GM12878 (cell line): ENCODE measurements at regions not wholly inside any gene's neighbourhood (a gene's known extent, or its start where the extent isn't known, plus 50 kb on each side); places are given as distances from the start of the nearest gene placed in this dataset.

Source experiments
- CTCF ChIP-seq, 3 experiments: IDR thresholded peaks in 2 of 3; conservative IDR thresholded peaks in 1 of 3; 2 replicates each; pipeline ENCODE4 v1.5.1; 2011; ENCODE audit warnings: low read depth in 3 of 3, low read length in 3 of 3, mild to moderate bottlenecking in 3 of 3, control low read depth in 2 of 3, moderate library complexity in 2 of 3, inconsistent platforms in 1 of 3, mixed read lengths in 1 of 3; ENCODE audit not compliant: control insufficient read depth in 2 of 3, insufficient read depth in 1 of 3; ENCODE audit errors: extremely low read depth in 1 of 3
- SUZ12 ChIP-seq: fragments of 200-600 bp; sonication (generic); IDR thresholded peaks from one replicate; pipeline ENCODE4 v1.6.1; 2018; ENCODE audit warnings: antibody characterized with exemption, mild to moderate bottlenecking; ENCODE audit not compliant: unreplicated experiment
- USF1 ChIP-seq: IDR thresholded peaks from 2 replicates; pipeline ENCODE4 v1.6.1; 2011; ENCODE audit warnings: borderline replicate concordance, low read depth, mild to moderate bottlenecking, moderate library complexity, mixed read lengths, low read length; ENCODE audit not compliant: insufficient read depth; ENCODE audit errors: extremely low read length

- TF ChIP-seq CTCF (IDR thresholded peaks at IDR 0.05 in 2 of 3, conservative IDR thresholded peaks at IDR 0.05 in 1 of 3; ENCODE audit: control insufficient read depth in 2 of 3, extremely low read depth in 1 of 3, insufficient read depth in 1 of 3, low read depth in 3 of 3, low read length in 3 of 3) (no peak), SUZ12 (no peak), USF1 (no peak)
These were observed 206.3 kb downstream of the UNC5CL start for GRCh38 chr6:40832691-40833090.
